Smooth muscle cell (in vitro differentiated cells): ENCODE measurements at regions not wholly inside any gene's neighbourhood (a gene's known extent, or its start where the extent isn't known, plus 50 kb on each side); places are given as distances from the start of the nearest gene placed in this dataset.

ENCODE experiments used
- DNase-seq: peaks from one replicate; lab custom pipeline; 2025; ENCODE audit not compliant: unreplicated experiment; lab: John Stamatoyannopoulos, UW
- H2AFZ ChIP-seq: fragments of 200-600 bp; sonication (generic); 2 replicates; pipeline ENCODE4 v1.6.0; 2016; ENCODE audit warnings: antibody characterized with exemption, low read depth, mild to moderate bottlenecking
- H3F3A ChIP-seq: fragments of 200-600 bp; sonication (generic); 2 replicates; pipeline ENCODE4 v1.6.0; 2017; ENCODE audit warnings: antibody characterized with exemption, low read depth
- H3K27ac ChIP-seq: fragments of 200-600 bp; sonication (generic); 2 replicates; pipeline ENCODE4 v1.5.1; 2016; ENCODE audit warnings: low read depth, mild to moderate bottlenecking
- H3K27me3 ChIP-seq: fragments of 200-600 bp; sonication (generic); 2 replicates; pipeline ENCODE4 v1.6.1; 2016; ENCODE audit warnings: low read depth, mild to moderate bottlenecking
- H3K36me3 ChIP-seq: fragments of 200-600 bp; sonication (generic); 2 replicates; pipeline ENCODE4 v1.5.1; 2016; ENCODE audit warnings: low read depth
- H3K4me1 ChIP-seq: fragments of 200-600 bp; sonication (generic); 2 replicates; pipeline ENCODE4 v1.5.1; 2016; ENCODE audit warnings: low read depth
- H3K4me2 ChIP-seq: fragments of 200-600 bp; sonication (generic); 2 replicates; pipeline ENCODE4 v1.6.0; 2016; ENCODE audit warnings: mild to moderate bottlenecking
- H3K4me3 ChIP-seq: fragments of 200-600 bp; sonication (generic); 2 replicates; pipeline ENCODE4 v1.5.1; 2016; ENCODE audit warnings: mild to moderate bottlenecking
- H3K79me2 ChIP-seq: fragments of 200-600 bp; sonication (generic); 2 replicates; pipeline ENCODE4 v1.6.0; 2016; ENCODE audit warnings: low read depth, mild to moderate bottlenecking
- H3K9ac ChIP-seq: fragments of 200-600 bp; sonication (generic); 2 replicates; pipeline ENCODE4 v1.6.0; 2016; ENCODE audit warnings: low read depth
- H3K9me3 ChIP-seq: fragments of 200-600 bp; sonication (generic); replicated peaks from 2 replicates; pipeline ENCODE4 v1.5.1; 2016; ENCODE audit warnings: low read depth
- H4K20me1 ChIP-seq: fragments of 200-600 bp; sonication (generic); 2 replicates; pipeline ENCODE4 v1.6.0; 2016; ENCODE audit warnings: low read depth
- CTCF ChIP-seq: fragments of 200-600 bp; sonication (generic); IDR thresholded peaks from 2 replicates; pipeline ENCODE4 v1.5.1; 2017; ENCODE audit warnings: borderline replicate concordance, mild to moderate bottlenecking, antibody characterized with exemption; ENCODE audit not compliant: insufficient read depth, poor library complexity, severe bottlenecking
- WGBS: methylation state at CpG from one replicate; pipeline ENCODE4 v1.1.7; 2016; ENCODE audit warnings: low lambda C conversion rate; 5-methylcytosine and 5-hydroxymethylcytosine counted together

- H2AFZ ChIP-seq, result no peak overlapping the region
- H3K4me3 ChIP-seq, result no peak overlapping the region
- no peak overlapping the region for H3K27ac ChIP-seq
- H3K9me3 ChIP-seq, result peaks cover 4% of the 10 kb centered on the region
- H3F3A ChIP-seq, result no peaks in the 10 kb centered on the region
- no peaks in the 10 kb centered on the region for H3K4me1 ChIP-seq
- no peak for DNase-seq
- H4K20me1 ChIP-seq, result no peaks in the 10 kb centered on the region
- WGBS, result 86% methylated on average over 1 of the region's 1 CpG
- no peak for TF ChIP-seq CTCF
- no peaks in the 10 kb centered on the region for H3K79me2 ChIP-seq
- no peaks in the 10 kb centered on the region for H3K36me3 ChIP-seq
- H3K9ac ChIP-seq, result no peak overlapping the region
- no peak overlapping the region for H3K4me2 ChIP-seq
- no peaks in the 10 kb centered on the region for H3K27me3 ChIP-seq
These were observed 89.7 kb upstream of the DHRS4 start for GRCh38 chr14:23863836-23864235.

- H2AFZ ChIP-seq, result no peak overlapping the region
- H3K9me3 ChIP-seq, result peaks cover 4% of the 10 kb centered on the region
These were observed 89.3 kb upstream of the DHRS4 start for GRCh38 chr14:23864259-23864658.

GRCh38 chr14:23864861-23865260 is 88.7 kb upstream of the DHRS4 start:
- peaks cover 4% of the 10 kb centered on the region for H3K9me3 ChIP-seq
- H4K20me1 ChIP-seq, result no peaks in the 10 kb centered on the region
- H3F3A ChIP-seq, result no peaks in the 10 kb centered on the region
- H3K36me3 ChIP-seq, result no peaks in the 10 kb centered on the region
- DNase-seq, result no peak
- TF ChIP-seq CTCF, result no peak
- no peak overlapping the region for H3K27ac ChIP-seq
- no peak overlapping the region for H3K9ac ChIP-seq
- no peaks in the 10 kb centered on the region for H3K4me1 ChIP-seq
- H2AFZ ChIP-seq, result no peak overlapping the region
- H3K79me2 ChIP-seq, result no peaks in the 10 kb centered on the region
- no peak overlapping the region for H3K4me2 ChIP-seq
- WGBS, result 66% methylated on average over 3 of the region's 3 CpGs
- H3K27me3 ChIP-seq, result no peaks in the 10 kb centered on the region
- no peak overlapping the region for H3K4me3 ChIP-seq

More at GRCh38 chr14:23864259-23864658, 89.3 kb upstream of the DHRS4 start:
- DNase-seq, result no peak
- Histone ChIP-seq H3K27me3 (no peaks in the 10 kb centered on the region), H3K27ac (no peak overlapping the region), H3K36me3 (no peaks in the 10 kb centered on the region), H4K20me1 (no peaks in the 10 kb centered on the region), H3K9ac (no peak overlapping the region), H3K4me3 (no peak overlapping the region), H3K4me1 (no peaks in the 10 kb centered on the region), H3K4me2 (no peak overlapping the region), H3F3A (no peaks in the 10 kb centered on the region), H3K79me2 (no peaks in the 10 kb centered on the region)
- TF ChIP-seq CTCF, result no peak
- 52% methylated on average over 2 of the region's 2 CpGs for WGBS

GRCh38 chr14:23865502-23865901 is 88.1 kb upstream of the DHRS4 start:
- no peak overlapping the region for H3K27ac ChIP-seq
- no peaks in the 10 kb centered on the region for H3K36me3 ChIP-seq
- H2AFZ ChIP-seq, result no peak overlapping the region
- no peak for TF ChIP-seq CTCF
- DNase-seq, result no peak
- H3K27me3 ChIP-seq, result no peaks in the 10 kb centered on the region
- no peaks in the 10 kb centered on the region for H4K20me1 ChIP-seq
- no peaks in the 10 kb centered on the region for H3K4me1 ChIP-seq
- no peaks in the 10 kb centered on the region for H3F3A ChIP-seq
- H3K4me3 ChIP-seq, result no peak overlapping the region
- no peak overlapping the region for H3K4me2 ChIP-seq
- H3K9me3 ChIP-seq, result peaks cover 4% of the 10 kb centered on the region
- no peak overlapping the region for H3K9ac ChIP-seq
- WGBS, result 54% methylated on average over 2 of the region's 2 CpGs
- H3K79me2 ChIP-seq, result no peaks in the 10 kb centered on the region
